ENCODE measurements at regions not wholly inside any gene's neighbourhood (a gene's known extent, or its start where the extent isn't known, plus 50 kb on each side); places are given as distances from the start of the nearest gene placed in this dataset.

- no peak for DNase-seq
- Mint-ChIP-seq H3K4me3 (no peak overlapping the region), H3K27ac (no peak overlapping the region), H3K27me3 (ENCODE audit: insufficient read depth) (no peaks in the 10 kb centered on the region), H3K9me3 (no peaks in the 10 kb centered on the region), H3K36me3 (ENCODE audit: low read depth) (no peaks in the 10 kb centered on the region), H3K4me1 (no peaks in the 10 kb centered on the region)
- no peaks in the 10 kb centered on the region for H3K36me3 ChIP-seq (ENCODE audit: control insufficient read depth, insufficient read depth, low read length)
- TF ChIP-seq, protein P1, sequence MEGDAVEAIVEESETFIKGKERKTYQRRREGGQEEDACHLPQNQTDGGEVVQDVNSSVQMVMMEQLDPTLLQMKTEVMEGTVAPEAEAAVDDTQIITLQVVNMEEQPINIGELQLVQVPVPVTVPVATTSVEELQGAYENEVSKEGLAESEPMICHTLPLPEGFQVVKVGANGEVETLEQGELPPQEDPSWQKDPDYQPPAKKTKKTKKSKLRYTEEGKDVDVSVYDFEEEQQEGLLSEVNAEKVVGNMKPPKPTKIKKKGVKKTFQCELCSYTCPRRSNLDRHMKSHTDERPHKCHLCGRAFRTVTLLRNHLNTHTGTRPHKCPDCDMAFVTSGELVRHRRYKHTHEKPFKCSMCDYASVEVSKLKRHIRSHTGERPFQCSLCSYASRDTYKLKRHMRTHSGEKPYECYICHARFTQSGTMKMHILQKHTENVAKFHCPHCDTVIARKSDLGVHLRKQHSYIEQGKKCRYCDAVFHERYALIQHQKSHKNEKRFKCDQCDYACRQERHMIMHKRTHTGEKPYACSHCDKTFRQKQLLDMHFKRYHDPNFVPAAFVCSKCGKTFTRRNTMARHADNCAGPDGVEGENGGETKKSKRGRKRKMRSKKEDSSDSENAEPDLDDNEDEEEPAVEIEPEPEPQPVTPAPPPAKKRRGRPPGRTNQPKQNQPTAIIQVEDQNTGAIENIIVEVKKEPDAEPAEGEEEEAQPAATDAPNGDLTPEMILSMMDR (conservative IDR thresholded peaks at IDR 0.05): no peak
- no peaks in the 10 kb centered on the region for H3K27me3 ChIP-seq (ENCODE audit: control insufficient read depth, insufficient read depth, low read length, poor library complexity, severe bottlenecking)
- no peaks in the 10 kb centered on the region for H3K9me3 ChIP-seq (ENCODE audit: control insufficient read depth, low read length)
- H3K27ac ChIP-seq (ENCODE audit: low read depth, low read length): no peak overlapping the region
- no peaks in the 10 kb centered on the region for H3K4me1 ChIP-seq (ENCODE audit: control insufficient read depth, insufficient read depth, low read length)
- no peak overlapping the region for H3K4me3 ChIP-seq (ENCODE audit: low read length)
- H3K9ac ChIP-seq (ENCODE audit: extremely low read depth, low read length, poor library complexity, severe bottlenecking): no peak overlapping the region
- 92 to 100% methylated on average over 1 of the region's 1 CpG for WGBS, 2 experiments (ENCODE audit: insufficient coverage in 1 of 2, insufficient read length in 1 of 2)
Observed at GRCh38 chr4:189069772-189070171, 870.9 kb upstream of the FRG1 start.

DNA sequence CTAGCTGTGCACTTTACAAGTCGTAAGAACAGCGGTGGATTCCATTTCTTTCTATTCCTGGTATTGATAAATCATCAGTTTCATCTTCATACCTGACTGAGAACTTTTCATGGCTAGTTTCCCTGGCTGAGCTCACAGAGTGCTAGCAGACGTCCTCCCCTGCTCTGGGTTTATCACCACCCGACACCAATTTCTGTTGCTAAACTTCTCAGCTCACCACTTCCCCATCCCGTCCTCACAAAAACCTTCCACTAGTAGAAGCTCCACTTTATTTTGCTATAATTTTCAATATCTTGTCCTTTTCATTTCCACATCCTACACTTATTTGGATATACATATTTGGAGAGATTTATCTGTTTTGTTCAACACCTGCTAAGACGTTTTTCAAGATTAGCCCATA, 869.4 kb upstream of the FRG1 start:
- Histone ChIP-seq H3K4me1 (ENCODE audit: control insufficient read depth, insufficient read depth, low read length) (no peaks in the 10 kb centered on the region), H3K9me3 (ENCODE audit: control insufficient read depth, low read length) (no peaks in the 10 kb centered on the region), H3K27ac (ENCODE audit: low read depth, low read length) (no peak overlapping the region), H3K27me3 (ENCODE audit: control insufficient read depth, insufficient read depth, low read length, poor library complexity, severe bottlenecking) (no peaks in the 10 kb centered on the region), H3K4me3 (ENCODE audit: low read length) (no peak overlapping the region), H3K9ac (ENCODE audit: extremely low read depth, low read length, poor library complexity, severe bottlenecking) (no peak overlapping the region), H3K36me3 (ENCODE audit: control insufficient read depth, insufficient read depth, low read length) (no peaks in the 10 kb centered on the region)
- Mint-ChIP-seq H3K27ac (no peak overlapping the region), H3K27me3 (ENCODE audit: insufficient read depth) (no peaks in the 10 kb centered on the region), H3K4me3 (no peak overlapping the region), H3K36me3 (ENCODE audit: low read depth) (no peaks in the 10 kb centered on the region), H3K4me1 (no peaks in the 10 kb centered on the region), H3K9me3 (peaks cover 5% of the 10 kb centered on the region)
- TF ChIP-seq, protein P1 (conservative IDR thresholded peaks at IDR 0.05): no peak
- no peak for DNase-seq
- 81 to 82% methylated on average over 5 to 6 of the region's 6 CpGs for WGBS, 2 experiments (ENCODE audit: insufficient coverage in 1 of 2, insufficient read length in 1 of 2)

- Histone ChIP-seq H3K4me3 (ENCODE audit: low read length) (no peak overlapping the region), H3K9ac (ENCODE audit: extremely low read depth, low read length, poor library complexity, severe bottlenecking) (no peak overlapping the region), H3K9me3 (ENCODE audit: control insufficient read depth, low read length) (no peaks in the 10 kb centered on the region), H3K27me3 (ENCODE audit: control insufficient read depth, insufficient read depth, low read length, poor library complexity, severe bottlenecking) (no peaks in the 10 kb centered on the region), H3K4me1 (ENCODE audit: control insufficient read depth, insufficient read depth, low read length) (no peaks in the 10 kb centered on the region), H3K27ac (ENCODE audit: low read depth, low read length) (no peak overlapping the region), H3K36me3 (ENCODE audit: control insufficient read depth, insufficient read depth, low read length) (no peaks in the 10 kb centered on the region)
- no peaks in the 10 kb centered on the region for H3K36me3 Mint-ChIP-seq (ENCODE audit: low read depth)
- TF ChIP-seq, protein P1 (conservative IDR thresholded peaks at IDR 0.05): no peak
- 88 to 89% methylated on average over 4 to 6 of the region's 6 CpGs for WGBS, 2 experiments (ENCODE audit: insufficient coverage in 1 of 2, insufficient read length in 1 of 2)
- H3K4me3 Mint-ChIP-seq: no peak overlapping the region
- no peak for DNase-seq
- H3K4me1 Mint-ChIP-seq: no peaks in the 10 kb centered on the region
- peaks cover 5% of the 10 kb centered on the region for H3K9me3 Mint-ChIP-seq
- no peaks in the 10 kb centered on the region for H3K27me3 Mint-ChIP-seq (ENCODE audit: insufficient read depth)
- no peak overlapping the region for H3K27ac Mint-ChIP-seq
Observed at GRCh38 chr4:189073739-189074138, 866.9 kb upstream of the FRG1 start.

Data from endodermal cell (in vitro differentiated cells).